ENCODE measurements at regions not wholly inside any gene's neighbourhood (a gene's known extent, or its start where the extent isn't known, plus 50 kb on each side); places are given as distances from the start of the nearest gene placed in this dataset.

GRCh38 chr2:200023570-200023969 lies 68.2 kb downstream of the MAIP1 start:
- H3K79me2 ChIP-seq (ENCODE audit: insufficient read depth, low read depth, low read length) = no peaks in the 10 kb centered on the region
- H2AFZ ChIP-seq (ENCODE audit: low read length) = no peak overlapping the region
- H3K4me3 ChIP-seq (ENCODE audit: low read depth, low read length, poor library complexity, severe bottlenecking) = no peak overlapping the region
- H3K9me3 ChIP-seq (ENCODE audit: low read length) = no peaks in the 10 kb centered on the region
- no peaks in the 10 kb centered on the region for H3K9me2 ChIP-seq (ENCODE audit: insufficient read depth, low read length)
- no peaks in the 10 kb centered on the region for H3K4me1 ChIP-seq (ENCODE audit: insufficient read depth, low read length, poor library complexity, severe bottlenecking)
- no peak overlapping the region for H3K27ac ChIP-seq (ENCODE audit: low read depth, low read length, poor library complexity, severe bottlenecking)
- no peak overlapping the region for H3K4me2 ChIP-seq (ENCODE audit: low read length)
- CTCF ChIA-PET (ENCODE audit: unreplicated experiment) = no interaction called here
- POLR2A ChIA-PET = interaction anchor here (0.6 kb wide), 1 partner anchor 36 kb away, joined by 3 read pairs; no protein-coding TSS in a partner anchor
- no peaks in the 10 kb centered on the region for H4K20me1 ChIP-seq (ENCODE audit: insufficient read depth, low read length)
- H3K36me3 ChIP-seq (ENCODE audit: insufficient read depth, low read length) = no peaks in the 10 kb centered on the region
- DNase-seq (ENCODE audit: low spot score) = no peak
- no TSS peak for BruUV-seq (replicated peaks)
- no peak for TF ChIP-seq EZH2phosphoT487 (IDR thresholded peaks at IDR 0.05; ENCODE audit: borderline replicate concordance, low read depth, low read length)
- TF ChIP-seq, protein P1, sequence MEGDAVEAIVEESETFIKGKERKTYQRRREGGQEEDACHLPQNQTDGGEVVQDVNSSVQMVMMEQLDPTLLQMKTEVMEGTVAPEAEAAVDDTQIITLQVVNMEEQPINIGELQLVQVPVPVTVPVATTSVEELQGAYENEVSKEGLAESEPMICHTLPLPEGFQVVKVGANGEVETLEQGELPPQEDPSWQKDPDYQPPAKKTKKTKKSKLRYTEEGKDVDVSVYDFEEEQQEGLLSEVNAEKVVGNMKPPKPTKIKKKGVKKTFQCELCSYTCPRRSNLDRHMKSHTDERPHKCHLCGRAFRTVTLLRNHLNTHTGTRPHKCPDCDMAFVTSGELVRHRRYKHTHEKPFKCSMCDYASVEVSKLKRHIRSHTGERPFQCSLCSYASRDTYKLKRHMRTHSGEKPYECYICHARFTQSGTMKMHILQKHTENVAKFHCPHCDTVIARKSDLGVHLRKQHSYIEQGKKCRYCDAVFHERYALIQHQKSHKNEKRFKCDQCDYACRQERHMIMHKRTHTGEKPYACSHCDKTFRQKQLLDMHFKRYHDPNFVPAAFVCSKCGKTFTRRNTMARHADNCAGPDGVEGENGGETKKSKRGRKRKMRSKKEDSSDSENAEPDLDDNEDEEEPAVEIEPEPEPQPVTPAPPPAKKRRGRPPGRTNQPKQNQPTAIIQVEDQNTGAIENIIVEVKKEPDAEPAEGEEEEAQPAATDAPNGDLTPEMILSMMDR (conservative IDR thresholded peaks at IDR 0.05; ENCODE audit: low read length) = no peak
- intact Hi-C loops (cut with micrococcal nuclease; ENCODE audit: unreplicated experiment) = no loop called here

DNA sequence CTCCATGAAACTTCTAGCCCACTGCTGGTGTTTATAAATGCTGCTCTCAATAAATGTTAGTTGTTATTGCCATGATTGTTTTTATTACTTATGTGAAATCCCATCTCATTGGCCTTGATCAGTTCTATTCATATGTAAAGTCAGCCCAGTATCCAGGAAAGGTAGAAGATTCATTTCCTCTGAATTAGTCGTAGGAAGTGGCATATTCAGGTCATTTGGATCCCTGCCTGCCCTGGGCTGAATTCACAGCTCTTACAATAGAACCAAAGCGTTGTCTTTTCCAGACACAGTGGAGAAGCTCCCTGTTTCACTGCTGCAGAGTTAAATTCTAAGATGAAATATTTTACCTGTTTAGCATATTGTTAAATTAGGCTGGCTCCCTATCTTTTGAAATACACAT lies 70.3 kb downstream of the MAIP1 start:
- Histone ChIP-seq H4K20me1 (ENCODE audit: insufficient read depth, low read length) (no peaks in the 10 kb centered on the region), H3K9me2 (ENCODE audit: insufficient read depth, low read length) (no peaks in the 10 kb centered on the region), H3K9me3 (ENCODE audit: low read length) (no peaks in the 10 kb centered on the region), H3K4me2 (ENCODE audit: low read length) (no peak overlapping the region), H3K79me2 (ENCODE audit: insufficient read depth, low read depth, low read length) (no peaks in the 10 kb centered on the region), H3K4me3 (ENCODE audit: low read depth, low read length, poor library complexity, severe bottlenecking) (no peak overlapping the region), H3K27ac (ENCODE audit: low read depth, low read length, poor library complexity, severe bottlenecking) (no peak overlapping the region), H3K4me1 (ENCODE audit: insufficient read depth, low read length, poor library complexity, severe bottlenecking) (no peaks in the 10 kb centered on the region), H3K36me3 (ENCODE audit: insufficient read depth, low read length) (no peaks in the 10 kb centered on the region), H2AFZ (ENCODE audit: low read length) (no peak overlapping the region)
- intact Hi-C loops (cut with micrococcal nuclease; ENCODE audit: unreplicated experiment) = no loop called here
- no TSS peak for BruUV-seq (replicated peaks)
- DNase-seq (ENCODE audit: low spot score) = no peak
- POLR2A ChIA-PET = interaction anchor here (1.1 to 1.3 kb wide), 2 partner anchors 10 to 13 kb away, joined by 3 read pairs; no protein-coding TSS in a partner anchor
- no peak for TF ChIP-seq EZH2phosphoT487 (IDR thresholded peaks at IDR 0.05; ENCODE audit: borderline replicate concordance, low read depth, low read length)
- TF ChIP-seq, protein P1 (conservative IDR thresholded peaks at IDR 0.05; ENCODE audit: low read length) = no peak
- CTCF ChIA-PET (ENCODE audit: unreplicated experiment) = interaction anchor here (0.6 kb wide), 1 partner anchor 399 kb away, joined by 4 read pairs; no protein-coding TSS in a partner anchor

- no peaks in the 10 kb centered on the region for H3K36me3 ChIP-seq (ENCODE audit: insufficient read depth, low read length)
- H2AFZ ChIP-seq (ENCODE audit: low read length) = no peak overlapping the region
- intact Hi-C loops (cut with micrococcal nuclease; ENCODE audit: unreplicated experiment) = no loop called here
- H3K27ac ChIP-seq (ENCODE audit: low read depth, low read length, poor library complexity, severe bottlenecking) = no peak overlapping the region
- no peaks in the 10 kb centered on the region for H3K4me1 ChIP-seq (ENCODE audit: insufficient read depth, low read length, poor library complexity, severe bottlenecking)
- POLR2A ChIA-PET = interaction anchor here (1.1 to 1.3 kb wide), 2 partner anchors 11 to 14 kb away, joined by 3 read pairs; no protein-coding TSS in a partner anchor
- no peak for DNase-seq (ENCODE audit: low spot score)
- no peaks in the 10 kb centered on the region for H4K20me1 ChIP-seq (ENCODE audit: insufficient read depth, low read length)
- no peaks in the 10 kb centered on the region for H3K9me3 ChIP-seq (ENCODE audit: low read length)
- H3K9me2 ChIP-seq (ENCODE audit: insufficient read depth, low read length) = no peaks in the 10 kb centered on the region
- H3K4me3 ChIP-seq (ENCODE audit: low read depth, low read length, poor library complexity, severe bottlenecking) = no peak overlapping the region
- TF ChIP-seq, protein P1 (conservative IDR thresholded peaks at IDR 0.05; ENCODE audit: low read length) = no peak
- no peak for TF ChIP-seq EZH2phosphoT487 (IDR thresholded peaks at IDR 0.05; ENCODE audit: borderline replicate concordance, low read depth, low read length)
- CTCF ChIA-PET (ENCODE audit: unreplicated experiment) = interaction anchor here (0.6 kb wide), 1 partner anchor 398 kb away, joined by 4 read pairs; no protein-coding TSS in a partner anchor
- BruUV-seq (replicated peaks) = no TSS peak
- no peak overlapping the region for H3K4me2 ChIP-seq (ENCODE audit: low read length)
- H3K79me2 ChIP-seq (ENCODE audit: insufficient read depth, low read depth, low read length) = no peaks in the 10 kb centered on the region
These were observed 71.2 kb downstream of the MAIP1 start for GRCh38 chr2:200026332-200027230.

Measured in OCI-LY7 (cell line).